ENCODE measurements at regions not wholly inside any gene's neighbourhood (a gene's known extent, or its start where the extent isn't known, plus 50 kb on each side); places are given as distances from the start of the nearest gene placed in this dataset.

DNA sequence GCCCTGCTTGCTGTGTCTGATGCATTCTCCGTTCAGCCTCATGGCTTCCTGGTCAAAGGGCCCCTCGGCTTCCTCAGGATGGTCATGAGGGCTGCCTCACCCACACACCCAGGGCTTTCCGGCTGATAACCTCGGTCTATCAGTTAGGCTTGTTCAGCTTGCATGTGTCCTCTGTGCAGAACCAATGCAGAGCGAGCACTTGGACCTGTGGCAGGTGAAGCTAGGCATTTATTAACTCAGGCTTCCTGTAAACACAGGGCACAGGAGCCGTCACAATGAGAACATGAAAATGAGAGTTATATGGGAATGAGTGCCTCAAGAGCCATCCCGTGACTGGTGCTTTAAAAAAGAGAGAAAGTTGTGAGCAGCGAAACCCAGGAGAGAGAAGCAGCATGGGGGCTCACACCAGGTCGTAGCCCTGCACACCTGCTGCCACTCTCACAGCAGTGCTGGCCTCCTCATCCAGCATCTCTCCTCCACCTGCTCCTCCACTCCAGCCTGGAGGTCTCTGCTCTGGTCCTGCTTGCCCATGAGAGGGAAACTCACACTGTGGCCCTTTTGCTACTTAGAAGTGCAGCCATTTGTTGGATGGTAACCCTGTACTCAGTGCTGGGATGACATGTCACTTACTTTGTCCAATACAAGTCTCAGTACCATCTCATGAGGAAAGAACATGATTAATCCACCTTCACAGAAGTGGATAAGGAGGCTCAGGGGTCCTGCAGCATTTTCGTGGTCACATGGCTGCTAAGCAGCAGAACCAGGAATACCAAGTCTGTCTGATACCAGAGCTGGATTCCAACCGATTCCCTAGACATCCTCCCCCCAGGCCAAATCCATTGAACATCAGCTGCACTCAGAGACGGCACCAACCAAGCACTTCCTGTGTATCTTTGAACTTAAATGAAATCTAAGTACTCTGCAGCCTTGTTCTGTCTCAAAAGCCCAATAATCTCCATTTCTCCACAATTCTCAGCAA, 50.5 kb upstream of the IRS2 start:
- DNase-seq, result no peak
- intact Hi-C loops (cut with DNase I), result no loop called here
- Histone ChIP-seq H3K27ac (no peak overlapping the region), H3K4me3 (replicated peaks in 1 of 3) (no peak overlapping the region), H3K36me3 (no peaks in the 10 kb centered on the region), H3K27me3 (no peaks in the 10 kb centered on the region), H3K4me1 (no peaks in the 10 kb centered on the region), H3K9me3 (no peaks in the 10 kb centered on the region)
- TF ChIP-seq, protein P1, sequence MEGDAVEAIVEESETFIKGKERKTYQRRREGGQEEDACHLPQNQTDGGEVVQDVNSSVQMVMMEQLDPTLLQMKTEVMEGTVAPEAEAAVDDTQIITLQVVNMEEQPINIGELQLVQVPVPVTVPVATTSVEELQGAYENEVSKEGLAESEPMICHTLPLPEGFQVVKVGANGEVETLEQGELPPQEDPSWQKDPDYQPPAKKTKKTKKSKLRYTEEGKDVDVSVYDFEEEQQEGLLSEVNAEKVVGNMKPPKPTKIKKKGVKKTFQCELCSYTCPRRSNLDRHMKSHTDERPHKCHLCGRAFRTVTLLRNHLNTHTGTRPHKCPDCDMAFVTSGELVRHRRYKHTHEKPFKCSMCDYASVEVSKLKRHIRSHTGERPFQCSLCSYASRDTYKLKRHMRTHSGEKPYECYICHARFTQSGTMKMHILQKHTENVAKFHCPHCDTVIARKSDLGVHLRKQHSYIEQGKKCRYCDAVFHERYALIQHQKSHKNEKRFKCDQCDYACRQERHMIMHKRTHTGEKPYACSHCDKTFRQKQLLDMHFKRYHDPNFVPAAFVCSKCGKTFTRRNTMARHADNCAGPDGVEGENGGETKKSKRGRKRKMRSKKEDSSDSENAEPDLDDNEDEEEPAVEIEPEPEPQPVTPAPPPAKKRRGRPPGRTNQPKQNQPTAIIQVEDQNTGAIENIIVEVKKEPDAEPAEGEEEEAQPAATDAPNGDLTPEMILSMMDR (IDR thresholded peaks at IDR 0.05), result no peak
- no peak for TF ChIP-seq POLR2A (IDR thresholded peaks at IDR 0.05)
- 78 to 87% methylated on average over 12 of the region's 12 CpGs for WGBS, 2 donors

All from thyroid gland (tissue), 4 donors.